Calu3 (cell line): ENCODE measurements at regions not wholly inside any gene's neighbourhood (a gene's known extent, or its start where the extent isn't known, plus 50 kb on each side); places are given as distances from the start of the nearest gene placed in this dataset.

Experiments
- BruUV-seq: library from RNA; stranded (reverse); fragments of 400-500 nt; replicated peaks from 2 replicates; lab custom pipeline; 2021; lab: Mats Ljungman, UMichigan
- CTCF ChIA-PET: fragments of 300-600 bp; sonication (Branson Sonifier 250); formaldehyde crosslinking; loops from one replicate; lab custom pipeline; 2022; ENCODE audit warnings: antibody characterized with exemption; lab: Charles Lee
- DNase-seq: peaks from one replicate; pipeline ENCODE4 v3.0.0; 2022
- H3K27ac Mint-ChIP-seq: one replicate; pipeline ENCODE4 v1.8.0; 2022; ENCODE audit warnings: mixed read lengths; ENCODE audit not compliant: unreplicated experiment
- H3K27me3 Mint-ChIP-seq: one replicate; pipeline ENCODE4 v1.8.0; 2022; ENCODE audit warnings: mixed read lengths; ENCODE audit not compliant: unreplicated experiment
- H3K36me3 Mint-ChIP-seq: one replicate; pipeline ENCODE4 v1.8.0; 2022; ENCODE audit warnings: mild to moderate bottlenecking, moderate library complexity, mixed read lengths; ENCODE audit not compliant: insufficient read depth, unreplicated experiment
- H3K4me1 Mint-ChIP-seq: one replicate; pipeline ENCODE4 v1.8.0; 2022; ENCODE audit warnings: mild to moderate bottlenecking, low read depth, mixed read lengths; ENCODE audit not compliant: unreplicated experiment
- H3K4me3 Mint-ChIP-seq: one replicate; pipeline ENCODE4 v1.8.0; 2022; ENCODE audit warnings: mild to moderate bottlenecking, low read depth, moderate library complexity, mixed read lengths; ENCODE audit not compliant: unreplicated experiment
- H3K9me3 Mint-ChIP-seq: one replicate; pipeline ENCODE4 v1.8.0; 2022; ENCODE audit warnings: low read depth, mixed read lengths; ENCODE audit not compliant: unreplicated experiment
- intact Hi-C: fragments of 100-400 bp; cut with micrococcal nuclease; formaldehyde crosslinking; loops from one replicate; pipeline ENCODE4 v1.10.0; 2022; ENCODE audit not compliant: unreplicated experiment
- TF ChIP-seq, protein P1 (sequence below): fragments of 200-600 bp; IDR thresholded peaks from one replicate; pipeline ENCODE4 v1.8.0; 2022; ENCODE audit warnings: antibody characterized with exemption; ENCODE audit not compliant: unreplicated experiment

DNA sequence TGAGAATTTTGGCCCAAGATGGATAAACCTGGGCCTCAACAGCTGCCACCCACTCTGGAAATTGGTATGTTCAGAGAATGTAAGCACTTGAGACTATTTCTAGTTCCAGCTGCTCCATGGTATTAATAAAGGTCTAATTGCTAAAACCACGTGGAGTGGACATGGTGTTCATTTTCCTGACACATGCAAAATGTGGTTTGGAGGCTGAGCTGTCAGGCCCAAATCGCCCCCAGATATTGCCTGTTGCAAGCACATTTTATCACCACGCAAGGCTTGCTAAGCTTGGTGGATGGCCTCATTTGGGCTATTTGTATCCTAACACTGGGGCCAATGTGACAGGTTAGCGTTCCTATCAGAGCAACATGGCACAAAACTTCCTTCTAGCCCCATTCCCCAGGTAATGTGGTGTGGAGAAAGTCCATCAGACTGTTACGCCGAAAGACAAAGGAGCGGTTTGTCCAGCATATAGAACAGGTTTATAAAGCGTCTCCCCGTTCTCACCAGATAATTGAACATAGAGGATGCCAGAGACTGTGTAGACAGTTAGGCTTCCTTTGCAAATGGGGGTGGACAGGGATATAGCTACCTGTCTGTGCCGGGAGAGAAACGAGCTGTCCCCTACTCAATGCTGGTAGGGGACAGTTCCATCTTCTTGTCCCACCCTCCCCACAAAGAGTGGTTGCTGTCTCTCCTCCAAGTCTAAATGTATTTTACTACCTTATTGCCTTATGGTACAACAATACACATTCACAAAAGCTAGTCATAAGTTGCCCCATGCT is 78.0 kb upstream of the ANKRD1 start:
- CTCF ChIA-PET: no interaction called here
- TF ChIP-seq, protein P1, sequence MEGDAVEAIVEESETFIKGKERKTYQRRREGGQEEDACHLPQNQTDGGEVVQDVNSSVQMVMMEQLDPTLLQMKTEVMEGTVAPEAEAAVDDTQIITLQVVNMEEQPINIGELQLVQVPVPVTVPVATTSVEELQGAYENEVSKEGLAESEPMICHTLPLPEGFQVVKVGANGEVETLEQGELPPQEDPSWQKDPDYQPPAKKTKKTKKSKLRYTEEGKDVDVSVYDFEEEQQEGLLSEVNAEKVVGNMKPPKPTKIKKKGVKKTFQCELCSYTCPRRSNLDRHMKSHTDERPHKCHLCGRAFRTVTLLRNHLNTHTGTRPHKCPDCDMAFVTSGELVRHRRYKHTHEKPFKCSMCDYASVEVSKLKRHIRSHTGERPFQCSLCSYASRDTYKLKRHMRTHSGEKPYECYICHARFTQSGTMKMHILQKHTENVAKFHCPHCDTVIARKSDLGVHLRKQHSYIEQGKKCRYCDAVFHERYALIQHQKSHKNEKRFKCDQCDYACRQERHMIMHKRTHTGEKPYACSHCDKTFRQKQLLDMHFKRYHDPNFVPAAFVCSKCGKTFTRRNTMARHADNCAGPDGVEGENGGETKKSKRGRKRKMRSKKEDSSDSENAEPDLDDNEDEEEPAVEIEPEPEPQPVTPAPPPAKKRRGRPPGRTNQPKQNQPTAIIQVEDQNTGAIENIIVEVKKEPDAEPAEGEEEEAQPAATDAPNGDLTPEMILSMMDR: no peak
- peaks cover 4% of the 10 kb centered on the region for H3K36me3 Mint-ChIP-seq
- DNase-seq: no peak
- intact Hi-C loops: no loop called here
- no peaks in the 10 kb centered on the region for H3K27me3 Mint-ChIP-seq
- no peak overlapping the region for H3K4me3 Mint-ChIP-seq
- H3K4me1 Mint-ChIP-seq: no peaks in the 10 kb centered on the region
- no peak overlapping the region for H3K27ac Mint-ChIP-seq
- no TSS peak for BruUV-seq
- H3K9me3 Mint-ChIP-seq: no peaks in the 10 kb centered on the region

DNA sequence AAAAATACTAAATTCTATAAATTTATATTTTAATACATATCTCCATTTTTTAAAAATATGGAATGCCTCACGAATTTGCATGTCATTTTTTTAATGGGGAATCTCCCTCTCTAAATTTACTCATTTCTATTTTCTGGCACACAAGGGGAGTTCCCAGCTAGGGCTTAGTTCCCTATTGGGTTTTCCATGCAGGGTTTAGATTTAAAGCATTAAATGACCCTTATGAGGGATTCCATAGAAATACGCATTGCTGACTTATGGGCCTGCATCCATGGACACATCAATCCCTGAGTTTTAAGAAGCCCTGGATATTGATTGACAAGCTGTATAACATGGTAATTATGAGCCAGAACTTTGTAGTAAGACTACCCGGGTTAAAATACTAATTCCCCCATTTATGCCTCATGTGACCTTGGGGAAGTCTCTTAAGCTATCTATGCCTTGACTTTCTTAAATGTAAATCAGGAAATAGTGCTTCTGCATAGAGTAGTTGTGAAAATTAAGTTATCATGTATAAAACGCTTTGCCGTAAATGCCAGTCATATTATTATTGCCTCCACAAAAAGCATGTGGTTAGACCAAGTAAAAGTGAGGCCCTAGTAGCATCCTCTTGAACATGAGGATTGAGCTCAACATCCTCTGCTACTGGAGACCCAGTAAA is 78.8 kb upstream of the ANKRD1 start:
- Mint-ChIP-seq H3K36me3 (peaks cover 4% of the 10 kb centered on the region), H3K9me3 (no peaks in the 10 kb centered on the region), H3K27me3 (no peaks in the 10 kb centered on the region), H3K4me1 (no peaks in the 10 kb centered on the region), H3K4me3 (no peak overlapping the region), H3K27ac (no peak overlapping the region)
- BruUV-seq: no TSS peak
- no peak for DNase-seq
- intact Hi-C loops: loop anchor here (10.0 kb wide), 1 partner anchor 85 kb away; no protein-coding TSS in a partner anchor
- TF ChIP-seq, protein P1: no peak
- CTCF ChIA-PET: no interaction called here

DNA sequence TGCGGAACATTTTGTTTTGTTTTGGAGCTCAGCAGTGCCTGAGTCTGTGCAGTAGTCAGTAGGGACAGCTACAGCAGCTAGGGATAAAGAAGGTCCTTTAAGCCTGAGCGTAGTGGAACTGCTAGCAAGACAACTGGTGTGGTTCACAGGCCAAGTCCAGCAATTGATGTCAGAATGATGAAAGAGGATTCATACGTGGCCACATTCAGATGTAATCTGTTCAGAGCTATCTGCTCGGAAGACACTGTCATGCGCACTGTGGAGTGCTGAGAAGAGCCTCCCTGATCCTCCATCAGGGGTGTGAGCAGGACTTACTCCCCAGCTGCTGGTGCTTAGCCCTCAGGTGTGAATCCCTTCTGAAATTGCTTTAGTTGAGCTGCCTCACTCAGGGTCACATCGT is 79.6 kb upstream of the ANKRD1 start:
- Mint-ChIP-seq H3K4me1 (no peaks in the 10 kb centered on the region), H3K36me3 (peaks cover 4% of the 10 kb centered on the region), H3K27me3 (no peaks in the 10 kb centered on the region), H3K4me3 (no peak overlapping the region), H3K27ac (no peak overlapping the region), H3K9me3 (no peaks in the 10 kb centered on the region)
- intact Hi-C loops: loop anchor here (10.0 kb wide), 1 partner anchor 86 kb away; no protein-coding TSS in a partner anchor
- TF ChIP-seq, protein P1: no peak
- CTCF ChIA-PET: no interaction called here
- DNase-seq: no peak
- no TSS peak for BruUV-seq

DNA sequence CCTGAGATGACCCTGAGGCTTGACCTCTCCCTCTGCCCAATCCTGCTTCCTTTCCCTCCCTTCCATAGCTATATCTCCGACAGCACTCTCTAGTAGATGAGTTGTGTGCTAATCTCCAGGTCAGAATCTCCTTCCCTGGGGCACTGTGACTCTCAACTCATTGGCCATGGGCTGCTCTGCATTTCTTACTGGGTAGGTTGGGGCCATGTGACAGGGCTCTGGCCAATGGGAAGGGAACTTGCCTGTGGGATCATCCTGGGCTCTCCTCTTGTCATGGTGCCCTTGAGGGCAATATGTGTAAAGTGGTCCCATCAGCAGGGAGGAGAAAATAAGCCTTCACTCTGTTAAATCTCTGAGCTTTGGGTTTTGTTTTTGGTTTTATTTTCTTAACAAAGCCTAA is 80.1 kb upstream of the ANKRD1 start:
- Mint-ChIP-seq H3K36me3 (peaks cover 4% of the 10 kb centered on the region), H3K9me3 (no peaks in the 10 kb centered on the region), H3K27me3 (no peaks in the 10 kb centered on the region), H3K27ac (no peak overlapping the region), H3K4me3 (no peak overlapping the region), H3K4me1 (no peaks in the 10 kb centered on the region)
- TF ChIP-seq, protein P1: no peak
- CTCF ChIA-PET: no interaction called here
- no peak for DNase-seq
- intact Hi-C loops: loop anchor here (10.0 kb wide), 1 partner anchor 86 kb away; no protein-coding TSS in a partner anchor
- BruUV-seq: no TSS peak
